ENCODE measurements at regions not wholly inside any gene's neighbourhood (a gene's known extent, or its start where the extent isn't known, plus 50 kb on each side); places are given as distances from the start of the nearest gene placed in this dataset.
"Not testable (repeated sequence)": the region's sequence is repeated elsewhere in the genome, so short reads cannot be mapped to it uniquely, and the experiment has no call there.

DNA sequence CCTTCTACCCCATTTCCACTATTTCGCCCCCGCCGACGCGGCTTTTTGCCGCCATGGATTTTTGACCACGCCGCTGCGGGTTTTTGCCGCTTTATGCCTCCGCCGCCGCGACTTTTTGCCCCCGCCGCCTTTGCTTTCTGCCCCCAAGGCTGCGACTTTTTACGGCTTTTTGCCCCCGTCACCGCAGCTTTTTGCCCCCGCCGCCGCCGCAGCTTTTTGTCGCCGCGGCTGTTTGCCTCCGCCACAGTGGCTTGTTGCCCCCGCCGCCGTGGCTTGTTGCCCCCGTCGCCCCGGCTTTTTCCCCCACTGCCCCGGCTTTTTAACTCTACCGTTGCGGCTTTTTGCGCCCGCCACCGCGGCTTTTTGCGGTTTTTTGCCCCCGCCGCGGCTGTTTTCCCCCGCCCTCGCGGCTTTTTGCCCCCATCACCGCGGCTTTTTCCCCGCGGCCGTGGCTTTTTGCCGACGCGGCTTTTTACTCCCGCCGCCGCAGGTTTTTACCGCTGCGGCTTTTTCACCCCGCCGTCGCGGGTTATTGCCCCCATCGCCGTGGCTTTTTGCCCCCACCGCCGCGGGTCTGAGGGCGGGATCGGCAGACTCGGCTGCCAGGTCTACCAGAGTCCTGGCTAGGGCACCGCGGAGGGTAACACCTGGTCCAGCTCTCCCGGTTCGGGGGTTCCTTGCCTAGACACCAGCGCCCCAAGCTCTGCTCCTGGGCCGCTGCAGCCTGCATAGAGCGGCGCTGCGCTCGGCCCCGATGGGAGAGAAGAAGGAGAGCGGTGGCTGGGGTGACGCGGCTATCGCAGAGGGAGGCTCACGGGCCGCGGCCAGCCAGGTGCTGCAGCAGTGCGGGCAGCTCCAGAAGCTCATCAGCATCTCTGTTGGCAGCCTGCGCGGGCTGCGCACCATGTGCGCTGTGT lies 562.7 kb upstream of the WSB1 start:
- no peaks in the 10 kb centered on the region for H3K27me3 Mint-ChIP-seq (ENCODE audit: unreplicated experiment)
- DNase-seq (ENCODE audit: extremely low spot score, unreplicated experiment) = peak; percentile 84

GRCh38 chr17:26731926-26732325 lies 562.0 kb upstream of the WSB1 start:
- H3K4me1 Mint-ChIP-seq (ENCODE audit: unreplicated experiment); H3K4me3 Mint-ChIP-seq (ENCODE audit: unreplicated experiment); H3K27me3 Mint-ChIP-seq (ENCODE audit: unreplicated experiment); H3K36me3 Mint-ChIP-seq (ENCODE audit: unreplicated experiment); H3K27ac Mint-ChIP-seq (ENCODE audit: unreplicated experiment): not testable (repeated sequence)
- peaks cover 33% of the 10 kb centered on the region for H3K9me3 Mint-ChIP-seq (ENCODE audit: unreplicated experiment)
- peak; percentile 87 for DNase-seq (ENCODE audit: extremely low spot score, unreplicated experiment)

More for the DNA sequence above, 562.7 kb upstream of the WSB1 start:
- TF ChIP-seq CTCF (IDR thresholded peaks at IDR 0.05) = no peak
- H3K36me3 Mint-ChIP-seq (ENCODE audit: unreplicated experiment) = peaks cover 3% of the 10 kb centered on the region
- peaks cover 33% of the 10 kb centered on the region for H3K9me3 Mint-ChIP-seq (ENCODE audit: unreplicated experiment)
- H3K4me3 Mint-ChIP-seq (ENCODE audit: unreplicated experiment) = no peak overlapping the region
- H3K4me1 Mint-ChIP-seq (ENCODE audit: unreplicated experiment) = no peaks in the 10 kb centered on the region
- H3K27ac Mint-ChIP-seq (ENCODE audit: unreplicated experiment) = no peak overlapping the region

DNA sequence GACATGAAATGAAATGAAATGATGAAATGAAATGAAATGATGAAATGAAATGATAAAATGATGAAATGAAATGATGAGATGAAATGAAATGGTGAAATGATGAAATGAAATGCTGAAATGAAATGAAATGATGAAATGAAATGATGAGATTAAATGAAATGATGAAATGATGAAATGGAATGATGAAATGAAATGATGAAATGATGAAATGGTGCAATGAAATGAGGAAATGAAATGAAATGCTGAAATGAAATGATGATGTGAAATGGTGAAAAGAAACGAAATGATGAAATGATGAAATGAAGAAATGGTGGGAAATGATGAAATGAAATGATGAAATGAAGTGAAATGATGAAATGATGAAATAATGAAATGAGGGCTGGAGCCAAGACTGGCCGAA lies 559.1 kb upstream of the WSB1 start:
- H3K9me3 Mint-ChIP-seq (ENCODE audit: unreplicated experiment) = peaks cover 31% of the 10 kb centered on the region
- H3K27ac Mint-ChIP-seq (ENCODE audit: unreplicated experiment); DNase-seq (ENCODE audit: extremely low spot score, unreplicated experiment); H3K4me3 Mint-ChIP-seq (ENCODE audit: unreplicated experiment); H3K4me1 Mint-ChIP-seq (ENCODE audit: unreplicated experiment); H3K27me3 Mint-ChIP-seq (ENCODE audit: unreplicated experiment); H3K36me3 Mint-ChIP-seq (ENCODE audit: unreplicated experiment): not testable (repeated sequence)

GRCh38 chr17:26735977-26736376 lies 557.9 kb upstream of the WSB1 start:
- not testable (repeated sequence) for H3K27me3 Mint-ChIP-seq (ENCODE audit: unreplicated experiment); H3K4me1 Mint-ChIP-seq (ENCODE audit: unreplicated experiment); H3K36me3 Mint-ChIP-seq (ENCODE audit: unreplicated experiment); DNase-seq (ENCODE audit: extremely low spot score, unreplicated experiment); H3K4me3 Mint-ChIP-seq (ENCODE audit: unreplicated experiment); H3K27ac Mint-ChIP-seq (ENCODE audit: unreplicated experiment)
- H3K9me3 Mint-ChIP-seq (ENCODE audit: unreplicated experiment) = peaks cover 24% of the 10 kb centered on the region

DNA sequence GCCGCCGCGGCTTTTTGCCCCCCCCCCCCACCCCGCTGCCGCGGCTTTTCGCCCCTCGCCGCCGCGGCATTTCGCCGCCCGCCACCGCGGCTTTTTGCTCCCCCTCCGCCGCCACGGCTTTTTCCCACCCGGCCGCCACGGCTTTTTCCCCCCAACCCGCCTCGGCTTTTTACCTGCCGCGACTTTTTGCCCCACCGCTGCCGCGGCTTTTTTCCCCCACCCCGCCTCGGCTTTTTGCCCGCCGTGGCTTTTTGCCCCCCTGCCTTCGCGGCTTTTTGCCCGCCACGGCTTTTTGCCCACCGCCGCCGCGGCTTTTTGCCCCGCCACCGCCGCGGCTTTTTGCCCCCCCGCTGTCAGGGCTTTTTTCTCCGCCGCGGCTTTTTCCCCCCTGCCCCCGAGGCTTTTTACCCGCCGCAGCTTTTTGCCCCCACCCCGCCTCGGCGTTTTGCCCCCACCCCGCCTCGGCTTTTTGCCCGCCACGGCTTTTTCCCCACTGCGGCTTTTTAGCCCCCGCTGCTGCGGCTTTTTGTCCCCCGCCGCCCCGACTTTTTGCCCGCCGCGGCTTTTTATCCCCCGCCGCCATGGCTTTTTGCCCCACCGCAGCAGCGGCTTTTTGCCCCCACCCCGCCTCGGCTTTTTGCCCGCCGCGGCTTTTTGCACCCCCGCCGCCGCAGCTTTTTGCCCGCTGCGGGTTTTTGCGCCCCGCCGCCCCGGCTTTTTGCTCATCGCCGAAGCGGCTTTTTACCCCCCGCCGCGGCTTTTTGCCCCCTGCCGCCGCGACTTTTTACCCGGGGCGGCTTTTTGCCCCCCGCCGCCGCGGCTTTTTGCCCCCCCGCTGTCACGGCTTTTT lies 527.8 kb upstream of the WSB1 start:
- Mint-ChIP-seq H3K27me3 (ENCODE audit: unreplicated experiment) (no peaks in the 10 kb centered on the region), H3K27ac (ENCODE audit: unreplicated experiment) (no peak overlapping the region), H3K9me3 (ENCODE audit: unreplicated experiment) (peaks cover 45% of the 10 kb centered on the region), H3K36me3 (ENCODE audit: unreplicated experiment) (no peaks in the 10 kb centered on the region), H3K4me1 (ENCODE audit: unreplicated experiment) (no peaks in the 10 kb centered on the region), H3K4me3 (ENCODE audit: unreplicated experiment) (no peak overlapping the region)
- TF ChIP-seq CTCF (IDR thresholded peaks at IDR 0.05) = no peak
- no peak for DNase-seq (ENCODE audit: extremely low spot score, unreplicated experiment)

DNA sequence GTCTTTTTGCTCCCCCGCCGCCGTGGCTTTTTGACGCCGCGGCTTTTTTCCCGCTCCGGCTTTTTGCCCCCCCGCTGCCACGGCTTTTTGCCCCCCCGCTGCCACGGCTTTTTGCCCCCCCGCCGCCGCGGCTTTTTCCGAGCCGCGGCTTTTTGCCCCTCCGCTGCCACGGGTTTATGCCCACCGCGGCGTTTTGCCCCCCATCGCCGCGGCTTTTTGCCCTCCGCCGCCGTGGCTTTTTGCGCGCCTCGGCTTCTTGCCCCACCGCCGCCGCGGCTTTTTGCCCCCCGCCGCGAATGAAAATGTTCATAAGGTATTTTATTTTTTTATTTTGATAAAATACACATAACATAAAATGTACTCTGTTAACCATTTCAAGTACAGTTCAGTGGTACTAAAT lies 527.2 kb upstream of the WSB1 start:
- peaks cover 46% of the 10 kb centered on the region for H3K9me3 Mint-ChIP-seq (ENCODE audit: unreplicated experiment)

More for the DNA sequence above, 527.2 kb upstream of the WSB1 start:
- Mint-ChIP-seq H3K4me1 (ENCODE audit: unreplicated experiment) (no peaks in the 10 kb centered on the region), H3K36me3 (ENCODE audit: unreplicated experiment) (no peaks in the 10 kb centered on the region), H3K27ac (ENCODE audit: unreplicated experiment) (no peak overlapping the region), H3K4me3 (ENCODE audit: unreplicated experiment) (no peak overlapping the region), H3K27me3 (ENCODE audit: unreplicated experiment) (no peaks in the 10 kb centered on the region)
- no peak for DNase-seq (ENCODE audit: extremely low spot score, unreplicated experiment)
- no peak for TF ChIP-seq CTCF (IDR thresholded peaks at IDR 0.05)

All from osteocyte (in vitro differentiated cells).